WTC11 (cell line): ENCODE measurements at regions not wholly inside any gene's neighbourhood (a gene's known extent, or its start where the extent isn't known, plus 50 kb on each side); places are given as distances from the start of the nearest gene placed in this dataset.

Experiments used
- ATAC-seq: fragments of 200-7000 bp; cut with Tn5 transposase; 2 replicates; pipeline ENCODE4 v1.10.0; 2021; ENCODE audit warnings: mild to moderate bottlenecking, moderate library complexity
- CTCF ChIA-PET: fragments of 300-600 bp; sonication (Branson Sonifier 250); formaldehyde crosslinking; loops from one replicate; lab custom pipeline; 2021; ENCODE audit warnings: antibody characterized with exemption; lab: Charles Lee
- POLR2A ChIA-PET: fragments of 350-600 bp; sonication (Branson Sonifier 250); formaldehyde crosslinking; loops from one replicate; lab custom pipeline; 2021; ENCODE audit warnings: antibody characterized with exemption; lab: Charles Lee
- DNase-seq: peaks from one replicate; pipeline ENCODE4 v3.0.0; 2021; ENCODE audit warnings: low spot score
- H3K27ac Mint-ChIP-seq: 2 replicates; pipeline ENCODE4 v1.8.0; 2021; ENCODE audit warnings: mixed read lengths
- H3K27me3 Mint-ChIP-seq: 2 replicates; pipeline ENCODE4 v1.8.0; 2021; ENCODE audit warnings: low read depth, mild to moderate bottlenecking, moderate library complexity, mixed read lengths
- H3K36me3 Mint-ChIP-seq: 2 replicates; pipeline ENCODE4 v1.8.0; 2021; ENCODE audit warnings: mixed read lengths
- H3K4me1 Mint-ChIP-seq: 2 replicates; pipeline ENCODE4 v1.8.0; 2022; ENCODE audit warnings: mixed read lengths
- H3K4me3 Mint-ChIP-seq: 2 replicates; pipeline ENCODE4 v1.8.0; 2021; ENCODE audit warnings: mild to moderate bottlenecking, moderate library complexity, mixed read lengths
- H3K9me3 Mint-ChIP-seq: 2 replicates; pipeline ENCODE4 v1.8.0; 2021; ENCODE audit warnings: mixed read lengths
- EMX1 ChIP-seq: fragments of 250-450 bp; sonication (Bioruptor Pico); IDR thresholded peaks from 2 replicates; pipeline ENCODE4 v1.8.0; 2021; ENCODE audit warnings: mild to moderate bottlenecking
- GRHL2 ChIP-seq: fragments of 250-450 bp; sonication (Bioruptor Pico); IDR thresholded peaks from 2 replicates; pipeline ENCODE4 v1.8.0; 2022; ENCODE audit warnings: mild to moderate bottlenecking, moderate library complexity; ENCODE audit not compliant: insufficient replicate concordance, severe bottlenecking
- JAZF1 ChIP-seq: fragments of 250-450 bp; sonication (Bioruptor Pico); IDR thresholded peaks from 2 replicates; pipeline ENCODE4 v1.9.0; 2021; ENCODE audit warnings: moderate library complexity, mild to moderate bottlenecking, inconsistent platforms
- PRRX2 ChIP-seq: fragments of 250-450 bp; sonication (Bioruptor Pico); IDR thresholded peaks from 2 replicates; pipeline ENCODE4 v1.8.0; 2021; ENCODE audit warnings: mild to moderate bottlenecking
- ZNF219 ChIP-seq: sonication (generic); formaldehyde crosslinking; IDR thresholded peaks from 2 replicates; pipeline ENCODE4 v1.8.0; 2023; ENCODE audit warnings: missing genetic modification reagents, mild to moderate bottlenecking, borderline replicate concordance
- ZNF423 ChIP-seq: fragments of 250-450 bp; sonication (Bioruptor Pico); IDR thresholded peaks from 2 replicates; pipeline ENCODE4 v2.1.2; 2022; ENCODE audit warnings: mild to moderate bottlenecking, moderate library complexity
- ZNF671 ChIP-seq: fragments of 250-450 bp; sonication (Bioruptor Pico); IDR thresholded peaks from 2 replicates; pipeline ENCODE4 v1.8.0; 2021; ENCODE audit warnings: mild to moderate bottlenecking
- TF ChIP-seq, protein P1 (sequence below): sonication (generic); formaldehyde crosslinking; IDR thresholded peaks from 2 replicates; pipeline ENCODE4 v1.8.0; 2022; ENCODE audit warnings: mild to moderate bottlenecking, missing genetic modification reagents
- TF ChIP-seq, protein P2 (sequence below): sonication (generic); formaldehyde crosslinking; IDR thresholded peaks from 2 replicates; pipeline ENCODE4 v1.8.1; 2022; ENCODE audit warnings: low read depth, missing genetic modification reagents, borderline replicate concordance
- TF ChIP-seq, protein P3 (sequence below): sonication (generic); formaldehyde crosslinking; IDR thresholded peaks from 2 replicates; pipeline ENCODE4 v1.8.1; 2022; ENCODE audit warnings: missing genetic modification reagents, borderline replicate concordance
- TF ChIP-seq, protein P4 (sequence below): fragments of 250-450 bp; sonication (Bioruptor Pico); IDR thresholded peaks from 2 replicates; pipeline ENCODE4 v1.9.0; 2021; ENCODE audit warnings: mild to moderate bottlenecking, borderline replicate concordance
- TF ChIP-seq, protein P5 (sequence below): sonication (generic); formaldehyde crosslinking; IDR thresholded peaks from 2 replicates; pipeline ENCODE4 v1.8.1; 2022; ENCODE audit warnings: low read depth, mild to moderate bottlenecking, moderate library complexity, missing genetic modification reagents, borderline replicate concordance
- TF ChIP-seq, protein P6 (sequence below): sonication (generic); formaldehyde crosslinking; IDR thresholded peaks from 2 replicates; pipeline ENCODE4 v1.8.0; 2022; ENCODE audit warnings: mild to moderate bottlenecking, missing genetic modification reagents

DNA sequence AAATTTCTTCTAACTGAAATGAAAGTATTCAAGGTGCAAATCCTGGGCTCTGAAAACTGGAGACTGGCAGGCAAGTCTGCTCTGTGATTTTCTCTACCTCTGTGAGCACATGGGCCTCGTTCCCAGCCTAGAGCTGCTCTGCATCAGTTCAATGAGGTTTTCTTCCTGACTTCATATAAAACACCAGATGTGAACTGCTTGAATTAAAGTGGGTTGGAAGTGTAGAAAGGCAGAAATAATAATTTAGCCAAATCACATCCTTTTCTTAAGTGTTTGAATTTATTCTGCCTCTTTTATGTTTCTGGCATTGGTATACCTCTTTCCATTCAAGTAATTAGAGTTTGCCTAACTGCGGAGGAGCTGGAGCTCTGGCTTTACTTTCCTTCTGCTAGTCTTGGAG lies 540.8 kb downstream of the OLFM4 start:
- Mint-ChIP-seq H3K27ac (no peak overlapping the region), H3K4me1 (no peaks in the 10 kb centered on the region), H3K4me3 (no peak overlapping the region), H3K27me3 (no peaks in the 10 kb centered on the region; the same call in 1 of the 2 replicates), H3K9me3 (no peaks in the 10 kb centered on the region), H3K36me3 (no peaks in the 10 kb centered on the region)
- DNase-seq (no peak), ATAC-seq (no peak)
- ChIA-PET CTCF (interaction anchor here (1.4 kb wide), 1 partner anchor 319 kb away, joined by 4 read pairs; no protein-coding TSS in a partner anchor), POLR2A (no interaction called here)
- TF ChIP-seq ZNF671 (CRISPR knock-in tag) (no peak), ZNF219 (CRISPR knock-in tag) (no peak), JAZF1 (CRISPR knock-in tag) (no peak), GRHL2 (no peak), PRRX2 (no peak), ZNF423 (CRISPR knock-in tag) (no peak)
- TF ChIP-seq, protein P1, sequence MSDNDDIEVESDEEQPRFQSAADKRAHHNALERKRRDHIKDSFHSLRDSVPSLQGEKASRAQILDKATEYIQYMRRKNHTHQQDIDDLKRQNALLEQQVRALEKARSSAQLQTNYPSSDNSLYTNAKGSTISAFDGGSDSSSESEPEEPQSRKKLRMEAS: no peak
- TF ChIP-seq, protein P2, sequence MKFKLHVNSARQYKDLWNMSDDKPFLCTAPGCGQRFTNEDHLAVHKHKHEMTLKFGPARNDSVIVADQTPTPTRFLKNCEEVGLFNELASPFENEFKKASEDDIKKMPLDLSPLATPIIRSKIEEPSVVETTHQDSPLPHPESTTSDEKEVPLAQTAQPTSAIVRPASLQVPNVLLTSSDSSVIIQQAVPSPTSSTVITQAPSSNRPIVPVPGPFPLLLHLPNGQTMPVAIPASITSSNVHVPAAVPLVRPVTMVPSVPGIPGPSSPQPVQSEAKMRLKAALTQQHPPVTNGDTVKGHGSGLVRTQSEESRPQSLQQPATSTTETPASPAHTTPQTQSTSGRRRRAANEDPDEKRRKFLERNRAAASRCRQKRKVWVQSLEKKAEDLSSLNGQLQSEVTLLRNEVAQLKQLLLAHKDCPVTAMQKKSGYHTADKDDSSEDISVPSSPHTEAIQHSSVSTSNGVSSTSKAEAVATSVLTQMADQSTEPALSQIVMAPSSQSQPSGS (CRISPR knock-in tag): no peak
- TF ChIP-seq, protein P3, sequence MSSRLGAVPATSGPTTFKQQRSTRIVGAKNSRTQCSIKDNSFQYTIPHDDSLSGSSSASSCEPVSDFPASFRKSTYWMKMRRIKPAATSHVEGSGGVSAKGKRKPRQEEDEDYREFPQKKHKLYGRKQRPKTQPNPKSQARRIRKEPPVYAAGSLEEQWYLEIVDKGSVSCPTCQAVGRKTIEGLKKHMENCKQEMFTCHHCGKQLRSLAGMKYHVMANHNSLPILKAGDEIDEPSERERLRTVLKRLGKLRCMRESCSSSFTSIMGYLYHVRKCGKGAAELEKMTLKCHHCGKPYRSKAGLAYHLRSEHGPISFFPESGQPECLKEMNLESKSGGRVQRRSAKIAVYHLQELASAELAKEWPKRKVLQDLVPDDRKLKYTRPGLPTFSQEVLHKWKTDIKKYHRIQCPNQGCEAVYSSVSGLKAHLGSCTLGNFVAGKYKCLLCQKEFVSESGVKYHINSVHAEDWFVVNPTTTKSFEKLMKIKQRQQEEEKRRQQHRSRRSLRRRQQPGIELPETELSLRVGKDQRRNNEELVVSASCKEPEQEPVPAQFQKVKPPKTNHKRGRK (CRISPR knock-in tag): no peak
- TF ChIP-seq, protein P4, sequence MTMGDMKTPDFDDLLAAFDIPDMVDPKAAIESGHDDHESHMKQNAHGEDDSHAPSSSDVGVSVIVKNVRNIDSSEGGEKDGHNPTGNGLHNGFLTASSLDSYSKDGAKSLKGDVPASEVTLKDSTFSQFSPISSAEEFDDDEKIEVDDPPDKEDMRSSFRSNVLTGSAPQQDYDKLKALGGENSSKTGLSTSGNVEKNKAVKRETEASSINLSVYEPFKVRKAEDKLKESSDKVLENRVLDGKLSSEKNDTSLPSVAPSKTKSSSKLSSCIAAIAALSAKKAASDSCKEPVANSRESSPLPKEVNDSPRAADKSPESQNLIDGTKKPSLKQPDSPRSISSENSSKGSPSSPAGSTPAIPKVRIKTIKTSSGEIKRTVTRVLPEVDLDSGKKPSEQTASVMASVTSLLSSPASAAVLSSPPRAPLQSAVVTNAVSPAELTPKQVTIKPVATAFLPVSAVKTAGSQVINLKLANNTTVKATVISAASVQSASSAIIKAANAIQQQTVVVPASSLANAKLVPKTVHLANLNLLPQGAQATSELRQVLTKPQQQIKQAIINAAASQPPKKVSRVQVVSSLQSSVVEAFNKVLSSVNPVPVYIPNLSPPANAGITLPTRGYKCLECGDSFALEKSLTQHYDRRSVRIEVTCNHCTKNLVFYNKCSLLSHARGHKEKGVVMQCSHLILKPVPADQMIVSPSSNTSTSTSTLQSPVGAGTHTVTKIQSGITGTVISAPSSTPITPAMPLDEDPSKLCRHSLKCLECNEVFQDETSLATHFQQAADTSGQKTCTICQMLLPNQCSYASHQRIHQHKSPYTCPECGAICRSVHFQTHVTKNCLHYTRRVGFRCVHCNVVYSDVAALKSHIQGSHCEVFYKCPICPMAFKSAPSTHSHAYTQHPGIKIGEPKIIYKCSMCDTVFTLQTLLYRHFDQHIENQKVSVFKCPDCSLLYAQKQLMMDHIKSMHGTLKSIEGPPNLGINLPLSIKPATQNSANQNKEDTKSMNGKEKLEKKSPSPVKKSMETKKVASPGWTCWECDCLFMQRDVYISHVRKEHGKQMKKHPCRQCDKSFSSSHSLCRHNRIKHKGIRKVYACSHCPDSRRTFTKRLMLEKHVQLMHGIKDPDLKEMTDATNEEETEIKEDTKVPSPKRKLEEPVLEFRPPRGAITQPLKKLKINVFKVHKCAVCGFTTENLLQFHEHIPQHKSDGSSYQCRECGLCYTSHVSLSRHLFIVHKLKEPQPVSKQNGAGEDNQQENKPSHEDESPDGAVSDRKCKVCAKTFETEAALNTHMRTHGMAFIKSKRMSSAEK (CRISPR knock-in tag): no peak

DNA sequence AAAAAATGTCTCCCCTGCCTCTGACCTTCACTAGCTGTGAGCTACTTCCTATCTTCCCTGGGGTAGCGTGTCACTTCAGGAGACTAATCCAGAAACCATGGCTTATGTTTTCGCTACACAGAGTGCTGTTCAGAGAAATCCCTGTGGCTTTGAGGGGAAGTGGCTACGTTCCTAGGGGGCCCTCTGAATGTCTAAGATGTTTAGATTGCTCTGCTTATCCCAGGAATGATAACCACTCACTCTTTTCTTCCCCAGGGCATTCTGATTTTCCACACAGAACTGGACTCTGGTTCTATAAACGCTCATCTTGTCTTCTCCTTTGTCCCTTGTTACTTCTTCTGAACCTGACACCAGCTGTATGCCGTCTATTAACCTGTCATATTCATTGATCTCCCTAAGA lies 572.5 kb downstream of the OLFM4 start:
- H3K27ac Mint-ChIP-seq: no peak overlapping the region
- ChIA-PET CTCF (no interaction called here), POLR2A (no interaction called here)
- no peaks in the 10 kb centered on the region for H3K27me3 Mint-ChIP-seq
- TF ChIP-seq, protein P5, sequence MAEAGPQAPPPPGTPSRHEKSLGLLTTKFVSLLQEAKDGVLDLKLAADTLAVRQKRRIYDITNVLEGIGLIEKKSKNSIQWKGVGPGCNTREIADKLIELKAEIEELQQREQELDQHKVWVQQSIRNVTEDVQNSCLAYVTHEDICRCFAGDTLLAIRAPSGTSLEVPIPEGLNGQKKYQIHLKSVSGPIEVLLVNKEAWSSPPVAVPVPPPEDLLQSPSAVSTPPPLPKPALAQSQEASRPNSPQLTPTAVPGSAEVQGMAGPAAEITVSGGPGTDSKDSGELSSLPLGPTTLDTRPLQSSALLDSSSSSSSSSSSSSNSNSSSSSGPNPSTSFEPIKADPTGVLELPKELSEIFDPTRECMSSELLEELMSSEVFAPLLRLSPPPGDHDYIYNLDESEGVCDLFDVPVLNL (CRISPR knock-in tag): no peak
- TF ChIP-seq ZNF423 (CRISPR knock-in tag) (no peak), JAZF1 (CRISPR knock-in tag) (no peak), EMX1 (no peak)
- TF ChIP-seq, protein P6, sequence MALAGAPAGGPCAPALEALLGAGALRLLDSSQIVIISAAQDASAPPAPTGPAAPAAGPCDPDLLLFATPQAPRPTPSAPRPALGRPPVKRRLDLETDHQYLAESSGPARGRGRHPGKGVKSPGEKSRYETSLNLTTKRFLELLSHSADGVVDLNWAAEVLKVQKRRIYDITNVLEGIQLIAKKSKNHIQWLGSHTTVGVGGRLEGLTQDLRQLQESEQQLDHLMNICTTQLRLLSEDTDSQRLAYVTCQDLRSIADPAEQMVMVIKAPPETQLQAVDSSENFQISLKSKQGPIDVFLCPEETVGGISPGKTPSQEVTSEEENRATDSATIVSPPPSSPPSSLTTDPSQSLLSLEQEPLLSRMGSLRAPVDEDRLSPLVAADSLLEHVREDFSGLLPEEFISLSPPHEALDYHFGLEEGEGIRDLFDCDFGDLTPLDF: no peak
- ATAC-seq (no peak), DNase-seq (no peak)
- no peaks in the 10 kb centered on the region for H3K4me1 Mint-ChIP-seq
- no peak overlapping the region for H3K4me3 Mint-ChIP-seq
- no peaks in the 10 kb centered on the region for H3K36me3 Mint-ChIP-seq
- H3K9me3 Mint-ChIP-seq: 0 out of 2 replicates have a peak, but pooled peaks cover 9% of the 10 kb centered on the region
